ENCODE measurements at regions not wholly inside any gene's neighbourhood (a gene's known extent, or its start where the extent isn't known, plus 50 kb on each side); places are given as distances from the start of the nearest gene placed in this dataset.

GRCh38 chr9:26292943-26293342 lies 599.7 kb downstream of the CAAP1 start:
- Histone ChIP-seq H3K4me1 (ENCODE audit: control insufficient read depth in 5 of 5, insufficient read depth in 5 of 5, low read length in 5 of 5) (no peaks in the 10 kb centered on the region), H3K9ac (ENCODE audit: insufficient read depth in 1 of 2, low read length in 2 of 2) (no peak overlapping the region), H3K27me3 (ENCODE audit: control insufficient read depth in 3 of 3, insufficient read depth in 3 of 3, low read length in 2 of 3) (no peaks in the 10 kb centered on the region), H3K36me3 (ENCODE audit: control insufficient read depth in 4 of 4, insufficient read depth in 4 of 4, low read length in 4 of 4) (no peaks in the 10 kb centered on the region), H3K9me3 (ENCODE audit: control insufficient read depth in 4 of 4, insufficient read depth in 3 of 4, low read length in 3 of 4) (peaks cover 0 to 2% (median under 1%) of the 10 kb centered on the region in 4 donors), H3K27ac (ENCODE audit: low read depth in 1 of 2, low read length in 1 of 2) (no peak overlapping the region), H3K4me3 (no peak overlapping the region)
- ATAC-seq (ENCODE audit: insufficient read depth, low FRiP score) (no peak), DNase-seq (no peak)
- WGBS, 2 donors: 55 to 76% methylated on average over 3 of the region's 3 CpGs
- TF ChIP-seq CTCF (IDR thresholded peaks at IDR 0.05; ENCODE audit: control extremely low read depth, extremely low read depth): no peak

DNA sequence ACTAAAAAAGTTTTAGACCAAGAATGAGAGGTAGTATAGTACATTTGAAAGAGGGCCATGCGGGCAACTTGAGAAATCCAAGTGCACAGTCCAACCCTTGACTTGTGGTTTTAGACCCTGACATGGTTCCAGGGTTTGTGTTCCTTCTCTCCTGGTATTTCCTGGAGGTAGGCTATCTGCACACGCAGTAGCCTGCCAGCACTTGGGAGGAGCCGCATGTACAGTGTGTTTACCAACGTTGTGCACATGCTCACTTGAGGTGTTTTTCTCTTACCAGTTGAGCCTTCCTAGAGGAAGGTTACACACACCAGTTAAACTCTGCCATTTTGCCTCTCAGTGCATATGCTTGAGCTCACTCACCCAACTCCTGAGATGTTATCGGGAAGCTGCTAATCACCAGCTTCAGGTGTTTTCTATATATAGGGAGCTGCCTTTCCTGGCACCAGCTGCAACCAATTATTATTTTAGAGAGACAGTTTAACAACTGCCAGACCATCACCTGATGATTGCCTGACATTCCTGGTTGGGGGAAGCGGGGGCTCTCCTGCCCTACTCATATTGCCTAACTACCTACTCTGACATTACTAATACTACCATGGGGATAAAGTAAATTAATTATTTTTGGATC lies 593.4 kb upstream of the TUSC1 start:
- 44 to 70% methylated on average over 6 of the region's 6 CpGs for WGBS, 2 donors
- Histone ChIP-seq H3K4me1 (ENCODE audit: control insufficient read depth in 5 of 5, insufficient read depth in 5 of 5, low read length in 5 of 5) (peaks cover 0 to 6% (median 0%) of the 10 kb centered on the region in 5 donors), H3K36me3 (ENCODE audit: control insufficient read depth in 4 of 4, insufficient read depth in 4 of 4, low read length in 4 of 4) (no peaks in the 10 kb centered on the region), H3K27me3 (ENCODE audit: control insufficient read depth in 3 of 3, insufficient read depth in 3 of 3, low read length in 2 of 3) (no peaks in the 10 kb centered on the region), H3K4me3 (no peak overlapping the region), H3K9me3 (ENCODE audit: control insufficient read depth in 4 of 4, insufficient read depth in 3 of 4, low read length in 3 of 4) (no peaks in the 10 kb centered on the region), H3K27ac (ENCODE audit: low read depth in 1 of 2, low read length in 1 of 2) (no peak overlapping the region), H3K9ac (ENCODE audit: insufficient read depth in 1 of 2, low read length in 2 of 2) (no peak overlapping the region)
- TF ChIP-seq CTCF (IDR thresholded peaks at IDR 0.05; ENCODE audit: control extremely low read depth, extremely low read depth): no peak
- no peak for DNase-seq
- ATAC-seq (ENCODE audit: insufficient read depth, low FRiP score): no peak

DNA sequence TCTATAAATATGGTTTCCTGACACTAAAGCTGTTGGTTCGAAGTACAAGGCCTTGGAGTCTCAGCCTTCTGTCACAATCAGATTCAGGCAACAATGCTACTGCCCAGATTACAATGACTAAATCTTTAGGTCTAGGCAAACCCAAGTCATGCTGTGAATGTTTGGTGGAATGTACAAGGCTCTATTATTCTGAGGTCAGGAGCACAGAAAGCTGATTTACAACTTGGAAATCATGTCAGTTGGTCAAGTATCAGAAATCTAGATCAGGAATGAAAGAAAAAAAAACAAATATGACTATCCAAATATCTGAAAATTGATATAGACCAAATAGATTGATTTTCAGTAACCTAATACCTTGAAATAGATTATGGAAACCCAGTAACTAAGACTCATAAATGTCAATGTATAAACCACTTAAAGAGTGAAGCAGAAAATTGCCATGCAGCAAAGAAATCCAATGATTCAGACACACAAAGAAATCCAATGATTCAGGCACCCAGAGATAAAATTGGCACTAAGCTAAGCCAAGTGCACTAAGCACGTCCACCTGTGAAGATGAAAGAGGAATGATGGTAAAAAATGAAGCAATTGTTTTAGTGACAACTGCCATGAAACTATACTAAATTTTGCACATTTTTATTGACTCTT lies 588.0 kb upstream of the TUSC1 start:
- H3K4me3 ChIP-seq: no peak overlapping the region
- no peak for TF ChIP-seq CTCF (IDR thresholded peaks at IDR 0.05; ENCODE audit: control extremely low read depth, extremely low read depth)
- H3K27ac ChIP-seq (ENCODE audit: low read depth in 1 of 2, low read length in 1 of 2): no peak overlapping the region
- 62 to 74% methylated on average over 2 of the region's 2 CpGs for WGBS, 2 donors
- H3K27me3 ChIP-seq (ENCODE audit: control insufficient read depth in 3 of 3, insufficient read depth in 3 of 3, low read length in 2 of 3): no peaks in the 10 kb centered on the region
- no peaks in the 10 kb centered on the region for H3K4me1 ChIP-seq (ENCODE audit: control insufficient read depth in 5 of 5, insufficient read depth in 5 of 5, low read length in 5 of 5)
- H3K36me3 ChIP-seq (ENCODE audit: control insufficient read depth in 4 of 4, insufficient read depth in 4 of 4, low read length in 4 of 4): no peaks in the 10 kb centered on the region
- H3K9ac ChIP-seq (ENCODE audit: insufficient read depth in 1 of 2, low read length in 2 of 2): no peak overlapping the region
- no peak for DNase-seq
- ATAC-seq (ENCODE audit: insufficient read depth, low FRiP score): no peak
- no peaks in the 10 kb centered on the region for H3K9me3 ChIP-seq (ENCODE audit: control insufficient read depth in 4 of 4, insufficient read depth in 3 of 4, low read length in 3 of 4)

Data from lung (tissue), 11 donors.